Thyroid gland (tissue), 4 donors: ENCODE measurements at regions not wholly inside any gene's neighbourhood (a gene's known extent, or its start where the extent isn't known, plus 50 kb on each side); places are given as distances from the start of the nearest gene placed in this dataset.

Source experiments
- POLR2A ChIP-seq, 2 donors: fragments of 450-650 bp; IDR thresholded peaks; one replicate each; pipeline ENCODE4 v1.6.1; 2017; ENCODE audit warnings: antibody characterized with exemption in 2 of 2, mild to moderate bottlenecking in 2 of 2, moderate library complexity in 1 of 2
- TF ChIP-seq, protein P1 (sequence below), 6 experiments: fragments of 200-600 bp in 3 of 6; fragments of 450-650 bp in 3 of 6; sonication (generic) in 3 of 6; IDR thresholded peaks; one replicate each; pipeline ENCODE4 v1.5.1; 2016 to 2019; ENCODE audit warnings: antibody characterized with exemption in 6 of 6, mild to moderate bottlenecking in 2 of 6, inconsistent platforms in 1 of 6, moderate library complexity in 1 of 6

DNA sequence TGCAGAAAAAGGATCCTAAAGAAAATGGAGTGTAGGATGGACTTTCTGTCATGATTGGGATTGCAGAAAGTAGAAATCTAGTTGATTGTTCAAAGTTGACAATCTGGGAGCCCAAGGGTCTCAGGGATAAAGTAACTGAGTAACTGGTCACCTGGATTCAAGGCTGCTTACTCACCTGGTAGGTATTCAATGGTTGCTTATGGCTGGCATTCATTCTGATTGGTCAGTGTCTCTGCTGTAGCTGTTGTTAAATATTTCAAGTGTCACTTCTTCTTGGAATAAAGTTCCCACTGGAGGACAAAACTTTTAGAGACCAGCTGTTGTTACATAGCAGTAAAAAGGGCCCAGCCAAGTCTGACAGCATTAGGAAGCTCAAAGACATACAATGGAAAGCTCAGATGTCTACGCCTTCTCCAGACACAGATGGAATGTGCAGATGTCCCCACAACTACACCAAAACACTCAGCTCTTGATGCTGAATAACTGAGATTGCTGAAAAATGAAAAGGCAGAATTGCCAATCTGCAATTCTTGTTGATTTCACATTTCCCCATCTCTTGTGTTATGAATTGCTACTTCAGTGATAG, 106.9 kb downstream of the ZNF467 start:
- TF ChIP-seq, protein P1, sequence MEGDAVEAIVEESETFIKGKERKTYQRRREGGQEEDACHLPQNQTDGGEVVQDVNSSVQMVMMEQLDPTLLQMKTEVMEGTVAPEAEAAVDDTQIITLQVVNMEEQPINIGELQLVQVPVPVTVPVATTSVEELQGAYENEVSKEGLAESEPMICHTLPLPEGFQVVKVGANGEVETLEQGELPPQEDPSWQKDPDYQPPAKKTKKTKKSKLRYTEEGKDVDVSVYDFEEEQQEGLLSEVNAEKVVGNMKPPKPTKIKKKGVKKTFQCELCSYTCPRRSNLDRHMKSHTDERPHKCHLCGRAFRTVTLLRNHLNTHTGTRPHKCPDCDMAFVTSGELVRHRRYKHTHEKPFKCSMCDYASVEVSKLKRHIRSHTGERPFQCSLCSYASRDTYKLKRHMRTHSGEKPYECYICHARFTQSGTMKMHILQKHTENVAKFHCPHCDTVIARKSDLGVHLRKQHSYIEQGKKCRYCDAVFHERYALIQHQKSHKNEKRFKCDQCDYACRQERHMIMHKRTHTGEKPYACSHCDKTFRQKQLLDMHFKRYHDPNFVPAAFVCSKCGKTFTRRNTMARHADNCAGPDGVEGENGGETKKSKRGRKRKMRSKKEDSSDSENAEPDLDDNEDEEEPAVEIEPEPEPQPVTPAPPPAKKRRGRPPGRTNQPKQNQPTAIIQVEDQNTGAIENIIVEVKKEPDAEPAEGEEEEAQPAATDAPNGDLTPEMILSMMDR (IDR thresholded peaks at IDR 0.05): no peak
- TF ChIP-seq POLR2A (IDR thresholded peaks at IDR 0.05): no peak
